HFFc6 (cell line): ENCODE measurements at regions not wholly inside any gene's neighbourhood (a gene's known extent, or its start where the extent isn't known, plus 50 kb on each side); places are given as distances from the start of the nearest gene placed in this dataset.
"Not testable (repeated sequence)": the region's sequence is repeated elsewhere in the genome, so short reads cannot be mapped to it uniquely, and the experiment has no call there.

Experiments
- DNase-seq: peaks from one replicate; pipeline ENCODE4 v3.0.0-alpha.2; 2018
- H3K27ac Mint-ChIP-seq: 2 replicates; pipeline ENCODE4 v1.8.0; 2020; ENCODE audit warnings: mild to moderate bottlenecking, mixed read lengths
- H3K27me3 Mint-ChIP-seq: 2 replicates; pipeline ENCODE4 v1.8.0; 2021; ENCODE audit warnings: mild to moderate bottlenecking, moderate library complexity, mixed read lengths; ENCODE audit not compliant: insufficient read depth
- H3K36me3 Mint-ChIP-seq: 2 replicates; pipeline ENCODE4 v1.8.0; 2021; ENCODE audit warnings: low read depth, mixed read lengths
- H3K4me1 Mint-ChIP-seq: 2 replicates; pipeline ENCODE4 v1.8.0; 2020; ENCODE audit warnings: low read depth, mixed read lengths
- H3K4me3 Mint-ChIP-seq: 2 replicates; pipeline ENCODE4 v1.8.0; 2020; ENCODE audit warnings: mild to moderate bottlenecking, moderate library complexity, mixed read lengths
- H3K9me3 Mint-ChIP-seq: 2 replicates; pipeline ENCODE4 v1.8.0; 2020; ENCODE audit warnings: mild to moderate bottlenecking, mixed read lengths
- TF ChIP-seq, protein P1 (sequence below): fragments of 200-600 bp; sonication (generic); IDR thresholded peaks from 2 replicates; pipeline ENCODE4 v1.5.0; 2021; ENCODE audit warnings: antibody characterized with exemption, mild to moderate bottlenecking

DNA sequence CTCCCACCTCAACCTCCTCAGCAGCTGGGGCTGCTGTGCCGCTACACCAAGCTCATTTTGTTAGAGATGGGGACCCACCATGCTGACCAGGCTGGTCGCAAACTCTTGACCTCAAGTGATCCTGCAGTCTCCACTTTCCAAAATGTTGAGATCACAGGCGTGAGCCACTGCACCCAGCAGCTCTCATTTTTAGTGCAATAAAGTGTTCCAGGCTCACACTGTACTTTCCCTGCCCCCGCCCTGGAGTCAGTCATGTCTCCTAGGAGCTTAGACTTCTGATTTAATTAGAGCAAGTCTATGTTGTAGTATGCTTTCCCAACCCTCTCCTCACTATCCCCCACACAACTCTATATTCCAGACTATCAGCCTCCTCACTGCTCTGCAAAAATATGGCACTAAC is 238.0 kb upstream of the ACTBL2 start:
- no peaks in the 10 kb centered on the region for H3K36me3 Mint-ChIP-seq
- no peak overlapping the region for H3K4me3 Mint-ChIP-seq
- no peak overlapping the region for H3K27ac Mint-ChIP-seq
- DNase-seq = no peak
- TF ChIP-seq, protein P1, sequence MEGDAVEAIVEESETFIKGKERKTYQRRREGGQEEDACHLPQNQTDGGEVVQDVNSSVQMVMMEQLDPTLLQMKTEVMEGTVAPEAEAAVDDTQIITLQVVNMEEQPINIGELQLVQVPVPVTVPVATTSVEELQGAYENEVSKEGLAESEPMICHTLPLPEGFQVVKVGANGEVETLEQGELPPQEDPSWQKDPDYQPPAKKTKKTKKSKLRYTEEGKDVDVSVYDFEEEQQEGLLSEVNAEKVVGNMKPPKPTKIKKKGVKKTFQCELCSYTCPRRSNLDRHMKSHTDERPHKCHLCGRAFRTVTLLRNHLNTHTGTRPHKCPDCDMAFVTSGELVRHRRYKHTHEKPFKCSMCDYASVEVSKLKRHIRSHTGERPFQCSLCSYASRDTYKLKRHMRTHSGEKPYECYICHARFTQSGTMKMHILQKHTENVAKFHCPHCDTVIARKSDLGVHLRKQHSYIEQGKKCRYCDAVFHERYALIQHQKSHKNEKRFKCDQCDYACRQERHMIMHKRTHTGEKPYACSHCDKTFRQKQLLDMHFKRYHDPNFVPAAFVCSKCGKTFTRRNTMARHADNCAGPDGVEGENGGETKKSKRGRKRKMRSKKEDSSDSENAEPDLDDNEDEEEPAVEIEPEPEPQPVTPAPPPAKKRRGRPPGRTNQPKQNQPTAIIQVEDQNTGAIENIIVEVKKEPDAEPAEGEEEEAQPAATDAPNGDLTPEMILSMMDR = no peak
- peaks cover 59% of the 10 kb centered on the region for H3K4me1 Mint-ChIP-seq
- H3K9me3 Mint-ChIP-seq = no peaks in the 10 kb centered on the region
- no peaks in the 10 kb centered on the region; the same call in 1 of the 2 replicates for H3K27me3 Mint-ChIP-seq

DNA sequence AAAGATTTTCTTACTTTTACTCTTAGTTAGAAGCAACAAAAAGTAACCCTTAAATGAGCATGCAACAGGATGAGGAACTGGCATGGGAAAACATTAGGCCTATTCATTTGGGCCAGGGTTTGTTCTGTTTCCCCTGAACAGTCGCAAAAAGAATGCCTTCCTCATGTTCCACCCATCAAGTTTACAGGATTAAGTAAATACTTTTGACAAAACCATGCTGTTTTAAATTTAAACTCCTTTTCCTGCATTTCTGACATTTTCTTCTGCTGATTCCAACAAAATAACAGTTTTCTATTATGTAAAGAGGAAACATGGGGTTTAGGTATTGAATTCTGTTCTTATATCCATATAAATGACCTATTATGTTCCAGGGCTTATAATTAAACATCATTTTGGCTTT is 236.6 kb upstream of the ACTBL2 start:
- DNase-seq = no peak
- Mint-ChIP-seq H3K4me1 (peaks cover 45% of the 10 kb centered on the region), H3K4me3 (no peak overlapping the region), H3K27ac (0 out of 2 replicates have a peak overlapping the region, but pooled peaks have one; percentile 1), H3K9me3 (no peaks in the 10 kb centered on the region), H3K27me3 (no peaks in the 10 kb centered on the region; the same call in 1 of the 2 replicates), H3K36me3 (no peaks in the 10 kb centered on the region)
- TF ChIP-seq, protein P1 = no peak

- Mint-ChIP-seq H3K27ac (no peak overlapping the region), H3K36me3 (no peaks in the 10 kb centered on the region), H3K4me3 (no peak overlapping the region), H3K4me1 (peaks cover 36% of the 10 kb centered on the region), H3K27me3 (no peaks in the 10 kb centered on the region; the same call in 1 of the 2 replicates), H3K9me3 (no peaks in the 10 kb centered on the region)
- TF ChIP-seq, protein P1 = no peak
- DNase-seq = no peak
These were observed 235.5 kb upstream of the ACTBL2 start for GRCh38 chr5:57718155-57718554.

DNA sequence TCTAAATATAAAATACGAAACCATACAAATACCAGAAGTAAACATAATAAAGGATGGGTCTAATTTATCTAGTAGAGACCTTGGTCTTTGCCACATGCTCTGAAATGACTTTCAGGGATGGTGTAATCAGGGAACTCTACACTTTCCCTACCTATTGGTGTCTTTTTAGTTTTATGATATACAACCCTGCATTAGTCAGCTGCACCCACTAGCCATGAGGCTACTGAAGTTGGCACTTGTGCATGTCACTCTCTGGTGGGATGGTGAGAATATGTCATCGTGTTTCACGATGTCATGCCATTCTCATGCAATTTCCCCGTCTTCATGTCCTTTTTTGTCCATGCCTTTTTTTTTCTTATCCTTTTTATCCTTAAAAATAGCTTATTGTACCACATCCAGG is 234.9 kb upstream of the ACTBL2 start:
- DNase-seq = no peak
- H3K36me3 Mint-ChIP-seq = no peaks in the 10 kb centered on the region
- TF ChIP-seq, protein P1 = no peak
- H3K27ac Mint-ChIP-seq = no peak overlapping the region
- H3K4me3 Mint-ChIP-seq = no peak overlapping the region
- no peaks in the 10 kb centered on the region; the same call in 1 of the 2 replicates for H3K27me3 Mint-ChIP-seq
- H3K9me3 Mint-ChIP-seq = no peaks in the 10 kb centered on the region
- H3K4me1 Mint-ChIP-seq = peaks cover 36% of the 10 kb centered on the region

DNA sequence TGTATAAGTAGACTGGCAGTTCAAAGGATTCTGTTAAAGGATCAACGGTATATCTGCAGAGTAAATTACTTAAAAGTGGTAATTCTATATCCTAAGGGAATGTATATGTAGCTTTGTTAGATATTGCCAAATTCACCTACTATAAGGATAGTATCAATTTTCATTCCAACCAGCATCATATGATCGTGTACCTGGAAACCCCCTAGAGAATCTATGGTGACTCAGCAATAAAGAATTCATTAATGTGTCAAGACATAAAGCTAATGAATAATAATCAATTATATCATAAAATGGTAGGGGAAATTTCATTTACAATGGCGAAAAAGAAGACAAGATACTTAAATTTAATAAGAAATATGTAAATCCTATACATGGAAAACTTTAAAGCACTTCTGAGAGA is 234.1 kb upstream of the ACTBL2 start:
- peaks cover 36% of the 10 kb centered on the region for H3K4me1 Mint-ChIP-seq
- H3K9me3 Mint-ChIP-seq = no peaks in the 10 kb centered on the region
- TF ChIP-seq, protein P1 = no peak
- no peak overlapping the region for H3K27ac Mint-ChIP-seq
- H3K36me3 Mint-ChIP-seq = no peaks in the 10 kb centered on the region
- no peak overlapping the region for H3K4me3 Mint-ChIP-seq
- no peak for DNase-seq
- no peaks in the 10 kb centered on the region; the same call in 1 of the 2 replicates for H3K27me3 Mint-ChIP-seq

- no peak for DNase-seq
- no peak overlapping the region for H3K27ac Mint-ChIP-seq
- H3K9me3 Mint-ChIP-seq = no peaks in the 10 kb centered on the region
These were observed 232.7 kb upstream of the ACTBL2 start for GRCh38 chr5:57715296-57715695.

DNA sequence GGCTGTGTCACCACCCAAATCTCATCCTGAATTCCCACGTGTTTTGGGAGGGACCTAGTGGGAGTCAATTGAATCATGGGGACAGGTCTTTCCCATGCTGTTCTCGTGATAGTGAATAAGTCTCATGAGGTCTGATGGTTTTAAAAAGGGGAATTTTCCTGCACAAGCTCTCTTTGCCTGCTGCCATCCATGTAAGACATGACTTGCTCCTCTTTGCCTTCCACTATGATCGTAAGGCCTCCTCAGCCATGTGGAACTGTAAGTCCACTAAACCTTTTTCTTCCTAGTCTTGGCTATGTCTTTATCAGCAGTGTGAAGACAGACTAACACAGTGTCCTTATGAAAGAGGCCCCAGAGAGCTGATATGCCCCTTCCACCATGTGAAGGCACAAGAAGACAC is 230.9 kb upstream of the ACTBL2 start:
- not testable (repeated sequence) for H3K4me1 Mint-ChIP-seq, H3K27me3 Mint-ChIP-seq, H3K27ac Mint-ChIP-seq, H3K36me3 Mint-ChIP-seq, DNase-seq, H3K4me3 Mint-ChIP-seq, H3K9me3 Mint-ChIP-seq

More at GRCh38 chr5:57715296-57715695, 232.7 kb upstream of the ACTBL2 start:
- peaks cover 27% of the 10 kb centered on the region for H3K4me1 Mint-ChIP-seq
- no peaks in the 10 kb centered on the region for H3K36me3 Mint-ChIP-seq
- peaks cover 1% of the 10 kb centered on the region for H3K27me3 Mint-ChIP-seq
- TF ChIP-seq, protein P1 = no peak
- no peak overlapping the region for H3K4me3 Mint-ChIP-seq
